IPS DF 6.9 (cell line): ENCODE measurements at regions not wholly inside any gene's neighbourhood (a gene's known extent, or its start where the extent isn't known, plus 50 kb on each side); places are given as distances from the start of the nearest gene placed in this dataset.
"Not testable (repeated sequence)": the region's sequence is repeated elsewhere in the genome, so short reads cannot be mapped to it uniquely, and the experiment has no call there.

Experiments
- DNase-seq: peaks from one replicate; pipeline ENCODE4 v3.0.0-alpha.2; 2013; ENCODE audit warnings: low read depth, low spot score
- H3K27ac ChIP-seq: one replicate; pipeline ENCODE4 v1.5.1; 2013; ENCODE audit warnings: low read length, control low read depth
- H3K27me3 ChIP-seq: 2 replicates; pipeline ENCODE4 v1.6.1; 2013; ENCODE audit warnings: mild to moderate bottlenecking, low read length; ENCODE audit not compliant: control insufficient read depth, insufficient read depth
- H3K36me3 ChIP-seq: 2 replicates; pipeline ENCODE4 v1.6.1; 2013; ENCODE audit warnings: low read length; ENCODE audit not compliant: control insufficient read depth, insufficient read depth
- H3K4me1 ChIP-seq: 2 replicates; pipeline ENCODE4 v1.6.1; 2013; ENCODE audit warnings: low read length; ENCODE audit not compliant: control insufficient read depth, insufficient read depth
- H3K4me3 ChIP-seq: 2 replicates; pipeline ENCODE4 v1.5.1; 2013; ENCODE audit warnings: mild to moderate bottlenecking, low read length
- H3K9me3 ChIP-seq: 2 replicates; pipeline ENCODE4 v1.6.1; 2013; ENCODE audit warnings: low read length, inconsistent platforms; ENCODE audit not compliant: control insufficient read depth, insufficient read depth
- WGBS: extraction: QIAGEN DNeasy Blood & Tissue Kit; methylation state at CpG from one replicate; pipeline ENCODE4 v1.1.7; 2013; ENCODE audit warnings: mixed read lengths, missing lambda C conversion rate; ENCODE audit not compliant: insufficient read length, insufficient coverage; 5-methylcytosine and 5-hydroxymethylcytosine counted together

DNA sequence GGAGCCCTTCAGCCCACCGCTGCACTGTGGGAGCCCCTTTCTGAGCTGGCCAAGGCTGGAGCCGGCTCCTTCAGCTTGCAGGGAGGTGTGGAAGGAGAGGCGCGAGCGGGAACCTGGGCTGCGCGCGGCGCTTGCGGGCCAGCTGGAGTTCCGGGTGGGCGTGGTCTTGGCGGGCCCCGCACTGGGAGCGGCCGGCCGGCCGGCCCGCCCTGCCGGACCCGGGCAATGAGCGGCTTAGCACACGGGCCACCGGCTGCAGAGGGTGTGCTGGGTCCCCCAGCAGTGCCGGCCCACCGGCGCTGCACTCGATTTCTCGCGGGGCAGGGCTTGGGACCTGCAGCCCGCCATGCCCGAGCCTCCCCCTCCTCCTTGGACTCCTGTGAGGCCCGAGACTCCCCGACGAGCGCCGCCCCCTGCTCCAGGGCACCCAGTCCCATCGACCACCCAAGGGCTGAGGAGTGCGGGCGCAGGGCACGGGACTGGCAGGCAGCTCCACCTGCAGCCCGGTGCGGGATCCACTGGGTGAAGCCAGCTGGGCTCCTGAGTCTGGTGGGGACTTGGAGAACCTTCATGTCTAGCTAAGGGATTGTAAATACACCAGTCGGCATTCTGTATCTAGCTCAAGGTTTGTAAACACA lies 886.5 kb downstream of the FSTL5 start:
- not testable (repeated sequence) for H3K9me3 ChIP-seq, H3K4me1 ChIP-seq, DNase-seq, H3K27ac ChIP-seq, H3K27me3 ChIP-seq, H3K4me3 ChIP-seq, H3K36me3 ChIP-seq
- WGBS, result no CpG with 5 or more reads among the region's 44 CpGs

DNA sequence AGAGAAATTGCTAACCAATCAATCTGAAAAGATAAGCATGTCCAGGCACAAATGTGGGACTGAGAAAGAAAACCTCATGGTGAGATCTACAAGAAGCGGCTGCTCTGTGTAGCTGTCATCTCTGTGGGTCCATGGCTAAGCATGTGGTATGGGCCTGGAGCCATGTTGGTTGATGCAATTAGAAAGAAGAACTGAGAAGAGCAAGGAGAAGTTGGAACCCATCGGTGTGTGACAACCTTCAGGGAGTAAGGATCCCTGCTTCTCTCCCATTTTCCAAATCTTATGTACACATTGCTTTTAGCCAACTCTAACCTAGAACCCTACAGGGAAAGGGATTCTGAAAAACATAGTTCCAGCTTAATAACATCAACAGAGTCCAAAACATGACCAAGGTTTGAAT lies 890.2 kb downstream of the FSTL5 start:
- DNase-seq, result no peak
- H3K36me3 ChIP-seq, result no peaks in the 10 kb centered on the region
- no CpG with 5 or more reads among the region's 2 CpGs for WGBS
- no peaks in the 10 kb centered on the region for H3K4me1 ChIP-seq
- no peaks in the 10 kb centered on the region for H3K9me3 ChIP-seq
- H3K27ac ChIP-seq, result no peak overlapping the region
- no peak overlapping the region for H3K4me3 ChIP-seq
- H3K27me3 ChIP-seq, result no peaks in the 10 kb centered on the region

DNA sequence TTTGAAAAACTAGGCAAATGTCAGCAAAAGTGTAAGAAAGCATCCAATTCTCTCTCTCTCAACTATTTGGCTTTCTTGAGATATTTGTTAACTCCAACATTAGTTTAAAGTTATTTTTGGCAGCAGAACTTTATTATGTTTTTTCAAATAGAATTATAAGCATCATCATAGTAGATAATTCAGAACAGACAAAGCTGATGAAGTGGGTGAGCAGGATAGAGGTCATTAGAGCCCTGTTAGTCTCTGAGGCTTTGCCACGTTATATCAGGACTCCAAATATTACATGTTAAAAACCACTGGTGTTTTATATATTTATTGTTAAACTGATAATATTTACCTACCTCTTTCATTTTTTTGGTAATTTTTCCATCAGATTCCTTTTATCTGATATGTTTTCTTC lies 903.0 kb downstream of the FSTL5 start:
- Histone ChIP-seq H3K36me3 (no peaks in the 10 kb centered on the region), H3K27ac (no peak overlapping the region), H3K9me3 (no peaks in the 10 kb centered on the region; the same call in 1 of the 2 replicates), H3K27me3 (no peaks in the 10 kb centered on the region), H3K4me1 (no peaks in the 10 kb centered on the region), H3K4me3 (no peak overlapping the region)
- no CpG with 5 or more reads among the region's 1 CpG for WGBS
- no peak for DNase-seq

DNA sequence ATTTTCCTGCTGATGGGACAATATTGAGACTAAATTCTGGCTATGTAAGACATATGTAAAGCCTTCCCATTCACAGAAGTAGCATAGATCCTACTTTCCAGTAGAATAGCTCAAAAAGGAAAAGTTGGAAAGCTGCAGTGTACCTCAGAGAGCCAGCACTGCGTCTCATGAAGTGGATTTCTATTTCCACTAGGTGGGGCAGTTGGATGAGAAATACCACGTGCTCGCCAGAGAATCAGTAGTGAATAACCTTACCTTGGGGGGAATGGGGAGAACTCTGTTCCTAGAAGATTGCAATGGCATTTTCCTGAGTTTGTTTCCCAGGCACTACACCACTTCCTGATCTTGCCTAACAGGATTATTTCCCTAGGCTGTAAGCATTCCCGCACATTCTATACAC lies 907.1 kb downstream of the FSTL5 start:
- WGBS, result no CpG with 5 or more reads among the region's 4 CpGs
- Histone ChIP-seq H3K4me3 (no peak overlapping the region), H3K36me3 (no peaks in the 10 kb centered on the region), H3K27me3 (no peaks in the 10 kb centered on the region), H3K4me1 (no peaks in the 10 kb centered on the region), H3K27ac (no peak overlapping the region), H3K9me3 (peaks cover 4% of the 10 kb centered on the region; the same call in 1 of the 2 replicates)
- DNase-seq, result no peak

DNA sequence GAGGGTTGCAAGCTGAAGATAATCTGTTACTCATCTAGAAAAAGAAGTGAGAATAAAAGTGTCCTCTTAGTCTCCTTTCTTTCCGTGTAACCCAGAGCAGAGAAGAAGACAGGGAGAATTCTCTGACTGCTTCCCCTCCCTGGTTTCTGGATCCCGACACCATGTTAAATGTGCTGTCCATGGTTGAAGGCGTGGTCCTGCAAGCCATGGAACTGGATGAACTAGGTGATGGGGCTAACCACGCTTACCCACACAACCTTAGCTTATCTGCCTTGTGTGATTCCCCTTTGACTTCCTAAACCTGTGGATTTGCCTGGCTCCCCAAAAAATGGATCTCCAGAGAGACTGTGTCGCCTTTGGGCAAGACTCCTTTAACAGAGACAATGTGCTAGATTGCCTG lies 907.6 kb downstream of the FSTL5 start:
- Histone ChIP-seq H3K4me3 (no peak overlapping the region), H3K36me3 (no peaks in the 10 kb centered on the region), H3K27me3 (no peaks in the 10 kb centered on the region), H3K4me1 (no peaks in the 10 kb centered on the region), H3K9me3 (peaks cover 4% of the 10 kb centered on the region; the same call in 1 of the 2 replicates), H3K27ac (no peak overlapping the region)
- no peak for DNase-seq
- WGBS, result no CpG with 5 or more reads among the region's 5 CpGs

DNA sequence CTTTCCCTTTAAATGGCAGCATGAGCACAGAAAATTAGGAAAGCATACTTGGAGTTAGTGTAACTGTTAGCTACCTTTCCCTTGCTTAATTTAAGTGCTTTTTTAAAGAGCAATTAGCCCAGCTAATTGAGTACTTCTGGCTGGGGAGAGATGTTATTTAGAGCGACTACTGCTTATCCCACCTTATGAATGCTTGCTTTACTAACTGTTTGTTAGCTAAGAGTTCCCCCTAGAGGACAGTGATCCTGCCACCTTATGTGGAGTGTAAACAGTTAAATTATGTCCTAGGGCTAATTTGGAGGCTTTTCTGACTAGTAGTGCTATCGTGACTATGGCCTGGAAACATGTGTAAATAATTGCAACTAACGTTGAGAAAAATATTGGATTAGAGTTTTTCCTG lies 909.4 kb downstream of the FSTL5 start:
- H3K9me3 ChIP-seq, result peaks cover 4% of the 10 kb centered on the region; the same call in 1 of the 2 replicates

DNA sequence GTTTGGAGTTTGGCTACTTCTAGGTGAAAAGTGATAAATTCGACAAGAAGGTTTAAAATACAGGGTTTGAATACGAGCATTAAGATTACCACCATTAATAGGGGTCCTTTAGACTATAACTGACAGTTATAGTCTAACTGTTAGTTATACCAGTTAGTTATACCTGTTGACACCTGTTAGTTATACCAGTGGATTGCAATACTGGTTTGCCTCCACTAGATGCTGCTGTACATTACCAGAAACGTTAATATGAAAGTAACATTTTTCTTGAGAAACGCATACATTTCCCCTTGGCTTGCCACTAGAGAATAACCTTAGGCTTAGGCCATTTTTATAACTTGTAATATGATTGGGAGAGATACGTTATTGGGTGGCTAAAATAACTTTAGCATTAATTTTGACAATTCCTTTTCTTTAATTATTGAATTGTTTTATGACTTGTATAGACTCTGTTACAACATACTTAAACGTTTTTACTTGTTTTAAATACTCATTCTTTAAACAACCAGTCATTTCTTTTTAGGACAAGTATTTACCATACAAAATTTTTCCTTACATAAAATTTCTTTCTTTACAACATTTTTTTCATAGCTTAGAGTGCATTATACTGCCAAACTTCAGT lies 911.2 kb downstream of the FSTL5 start:
- peaks cover 4% of the 10 kb centered on the region; the same call in 1 of the 2 replicates for H3K9me3 ChIP-seq
- DNase-seq, result no peak
- no CpG with 5 or more reads among the region's 6 CpGs for WGBS

More for the DNA sequence above, 909.4 kb downstream of the FSTL5 start:
- Histone ChIP-seq H3K27ac (no peak overlapping the region), H3K36me3 (no peaks in the 10 kb centered on the region), H3K4me1 (no peaks in the 10 kb centered on the region), H3K27me3 (no peaks in the 10 kb centered on the region), H3K4me3 (no peak overlapping the region)
- WGBS, result no CpG with 5 or more reads among the region's 3 CpGs
- DNase-seq, result no peak

DNA sequence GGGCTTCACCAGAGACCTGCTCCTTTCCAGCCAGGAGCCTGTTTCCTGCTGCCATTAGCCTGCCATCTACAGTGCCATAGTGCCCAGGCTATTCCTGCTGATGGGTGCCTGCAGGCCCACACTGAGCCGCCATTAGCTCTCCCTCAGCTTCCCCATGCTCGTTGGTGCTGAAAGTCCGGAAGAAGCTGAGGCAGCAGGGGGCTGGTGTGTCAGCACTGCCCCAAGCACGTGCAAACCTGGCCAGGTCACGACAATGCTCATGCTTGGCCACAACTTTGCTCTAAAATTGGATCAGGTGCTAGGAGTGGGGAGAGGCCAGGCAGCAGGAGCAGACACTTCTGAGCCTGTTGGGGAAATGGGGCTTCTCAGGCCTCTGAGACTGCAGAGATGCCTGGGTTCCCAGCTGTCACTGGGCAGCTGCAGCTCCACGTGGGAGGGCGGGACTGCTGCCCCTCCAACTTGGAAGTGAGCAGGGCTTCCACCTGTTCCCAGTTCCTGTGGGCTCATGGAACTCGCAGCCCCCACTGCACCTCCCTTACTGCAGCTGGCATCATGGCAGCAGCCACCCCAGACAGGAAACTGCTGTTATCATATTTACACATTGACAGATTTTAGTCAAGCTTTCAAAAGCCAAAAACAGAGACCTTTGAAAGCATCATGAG lies 913.9 kb downstream of the FSTL5 start:
- H3K4me1 ChIP-seq, result no peaks in the 10 kb centered on the region
- peaks cover 1% of the 10 kb centered on the region; the same call in 1 of the 2 replicates for H3K9me3 ChIP-seq
- H3K4me3 ChIP-seq, result no peak overlapping the region
- DNase-seq, result no peak
- WGBS, result no CpG with 5 or more reads among the region's 8 CpGs
- no peaks in the 10 kb centered on the region for H3K27me3 ChIP-seq
- H3K36me3 ChIP-seq, result no peaks in the 10 kb centered on the region
- H3K27ac ChIP-seq, result no peak overlapping the region

More for the DNA sequence above, 911.2 kb downstream of the FSTL5 start:
- Histone ChIP-seq H3K36me3 (no peaks in the 10 kb centered on the region), H3K27ac (no peak overlapping the region), H3K27me3 (no peaks in the 10 kb centered on the region), H3K4me1 (no peaks in the 10 kb centered on the region), H3K4me3 (no peak overlapping the region)

DNA sequence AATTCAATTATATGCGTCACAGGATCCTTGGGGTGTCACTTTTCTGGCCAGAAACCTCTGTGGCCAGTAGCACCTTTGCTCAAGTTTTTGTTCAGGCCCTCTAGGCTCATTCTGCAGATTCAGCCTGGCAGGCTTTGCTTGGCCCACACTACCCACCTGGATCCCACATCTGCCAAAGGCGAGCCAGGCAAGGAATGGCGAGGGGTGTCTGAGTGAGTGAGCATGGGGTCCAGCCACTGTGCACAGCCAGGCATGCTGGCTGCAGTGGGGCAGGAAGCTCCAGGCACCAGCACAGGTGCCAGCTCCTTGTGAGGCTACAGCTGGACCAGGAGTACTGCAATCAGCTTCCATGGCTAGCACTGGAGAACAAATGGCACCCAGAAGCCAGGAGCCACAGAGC lies 914.9 kb downstream of the FSTL5 start:
- Histone ChIP-seq H3K27me3 (no peaks in the 10 kb centered on the region), H3K9me3 (no peaks in the 10 kb centered on the region), H3K36me3 (0 out of 2 replicates have a peak, but pooled peaks cover 2% of the 10 kb centered on the region), H3K4me3 (no peak overlapping the region), H3K4me1 (no peaks in the 10 kb centered on the region), H3K27ac (no peak overlapping the region)
- DNase-seq, result no peak
- WGBS, result no CpG with 5 or more reads among the region's 3 CpGs

DNA sequence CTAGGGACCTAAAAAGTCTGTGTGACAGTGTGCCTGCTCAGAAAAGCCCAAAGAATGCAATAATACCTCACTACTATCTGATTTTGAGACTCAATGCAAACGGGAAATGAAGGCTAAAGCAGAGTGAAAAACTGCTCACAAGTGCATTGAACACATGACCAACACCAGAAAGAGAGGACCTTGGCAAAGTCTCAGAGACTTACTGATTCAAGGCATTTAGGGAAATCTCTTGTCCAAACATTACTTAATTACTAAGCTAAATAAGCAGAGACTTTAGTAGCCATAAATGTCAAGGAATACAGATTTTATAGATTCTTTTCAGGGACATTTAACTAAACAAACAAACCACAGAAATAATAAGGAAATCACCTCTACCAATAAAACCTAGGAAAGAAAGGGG lies 916.0 kb downstream of the FSTL5 start:
- no peak overlapping the region for H3K27ac ChIP-seq
- no peaks in the 10 kb centered on the region for H3K4me1 ChIP-seq
- WGBS, result no CpG with 5 or more reads among the region's 1 CpG
- no peak for DNase-seq
- no peak overlapping the region for H3K4me3 ChIP-seq
- 0 out of 2 replicates have a peak, but pooled peaks cover 2% of the 10 kb centered on the region for H3K36me3 ChIP-seq
- H3K9me3 ChIP-seq, result no peaks in the 10 kb centered on the region
- no peaks in the 10 kb centered on the region for H3K27me3 ChIP-seq
